CD4-positive, alpha-beta T cell treated with Interleukin-6 at 100 ng/mL for 8 hours (primary cell): ENCODE measurements at regions not wholly inside any gene's neighbourhood (a gene's known extent, or its start where the extent isn't known, plus 50 kb on each side); places are given as distances from the start of the nearest gene placed in this dataset.

ENCODE experiments used
- DNase-seq: peaks from one replicate; pipeline ENCODE4 v3.0.0-alpha.2; 2020; ENCODE audit warnings: mixed read lengths, low spot score

GRCh38 chr3:159620873-159621272 lies 367.8 kb upstream of the IL12A start:
- no peak for DNase-seq

GRCh38 chr3:159624616-159625015 lies 364.0 kb upstream of the IL12A start:
- no peak for DNase-seq

GRCh38 chr3:159625594-159625993 lies 363.0 kb upstream of the IL12A start:
- no peak for DNase-seq

GRCh38 chr3:159626598-159626997 lies 362.0 kb upstream of the IL12A start:
- DNase-seq = no peak

- DNase-seq = no peak
Observed at GRCh38 chr3:159627229-159627628, 361.4 kb upstream of the IL12A start.

GRCh38 chr3:159627634-159628033 lies 361.0 kb upstream of the IL12A start:
- DNase-seq = no peak

- DNase-seq = no peak
Observed at GRCh38 chr3:159629329-159630084, 359.1 kb upstream of the IL12A start.

- DNase-seq = no peak
Observed at GRCh38 chr3:159631226-159631625, 357.4 kb upstream of the IL12A start.

- DNase-seq = no peak
Observed at GRCh38 chr3:159632128-159632527, 356.5 kb upstream of the IL12A start.

GRCh38 chr3:159632851-159633250 lies 355.8 kb upstream of the IL12A start:
- DNase-seq = no peak

GRCh38 chr3:159634483-159634882 lies 354.2 kb upstream of the IL12A start:
- no peak for DNase-seq

- no peak for DNase-seq
Observed at GRCh38 chr3:159635047-159635641, 353.5 kb upstream of the IL12A start.

GRCh38 chr3:159637883-159638542 lies 350.6 kb upstream of the IL12A start:
- DNase-seq = no peak

- no peak for DNase-seq
Observed at GRCh38 chr3:159640225-159640624, 348.4 kb upstream of the IL12A start.

- DNase-seq = no peak
Observed at GRCh38 chr3:159643406-159643805, 345.2 kb upstream of the IL12A start.

- no peak for DNase-seq
Observed at GRCh38 chr3:159645874-159646273, 342.8 kb upstream of the IL12A start.

GRCh38 chr3:159649951-159650350 lies 338.7 kb upstream of the IL12A start:
- no peak for DNase-seq

GRCh38 chr3:159650726-159651125 lies 337.9 kb upstream of the IL12A start:
- no peak for DNase-seq

GRCh38 chr3:159652452-159652851 lies 336.2 kb upstream of the IL12A start:
- DNase-seq = no peak

- DNase-seq = no peak
Observed at GRCh38 chr3:159654183-159655134, 334.2 kb upstream of the IL12A start.

- no peak for DNase-seq
Observed at GRCh38 chr3:159655202-159655601, 333.4 kb upstream of the IL12A start.

- DNase-seq = no peak
Observed at GRCh38 chr3:159657176-159657575, 331.5 kb upstream of the IL12A start.
